GM12891 (cell line): ENCODE measurements at regions not wholly inside any gene's neighbourhood (a gene's known extent, or its start where the extent isn't known, plus 50 kb on each side); places are given as distances from the start of the nearest gene placed in this dataset.

Experiments
- PAX5 ChIP-seq: IDR thresholded peaks from 2 replicates; pipeline ENCODE4 v1.6.1; 2011; ENCODE audit warnings: low read length, moderate library complexity, mild to moderate bottlenecking; ENCODE audit not compliant: insufficient read depth, severe bottlenecking
- POLR2A ChIP-seq: IDR thresholded peaks from 2 replicates; pipeline ENCODE4 v1.6.1; 2011; ENCODE audit warnings: low read depth, low read length, control low read depth
- POLR2AphosphoS5 ChIP-seq: IDR thresholded peaks from 2 replicates; pipeline ENCODE4 v1.6.1; 2011; ENCODE audit warnings: low read depth, low read length, control low read depth
- POU2F2 ChIP-seq: IDR thresholded peaks from 2 replicates; pipeline ENCODE4 v1.6.1; 2011; ENCODE audit warnings: low read depth, mild to moderate bottlenecking, control low read depth, low read length, moderate library complexity
- SPI1 ChIP-seq: IDR thresholded peaks from 2 replicates; pipeline ENCODE4 v1.6.1; 2011; ENCODE audit warnings: low read depth, low read length, control low read depth
- TAF1 ChIP-seq: IDR thresholded peaks from 2 replicates; pipeline ENCODE4 v1.6.1; 2011; ENCODE audit warnings: low read depth, low read length, control low read depth

DNA sequence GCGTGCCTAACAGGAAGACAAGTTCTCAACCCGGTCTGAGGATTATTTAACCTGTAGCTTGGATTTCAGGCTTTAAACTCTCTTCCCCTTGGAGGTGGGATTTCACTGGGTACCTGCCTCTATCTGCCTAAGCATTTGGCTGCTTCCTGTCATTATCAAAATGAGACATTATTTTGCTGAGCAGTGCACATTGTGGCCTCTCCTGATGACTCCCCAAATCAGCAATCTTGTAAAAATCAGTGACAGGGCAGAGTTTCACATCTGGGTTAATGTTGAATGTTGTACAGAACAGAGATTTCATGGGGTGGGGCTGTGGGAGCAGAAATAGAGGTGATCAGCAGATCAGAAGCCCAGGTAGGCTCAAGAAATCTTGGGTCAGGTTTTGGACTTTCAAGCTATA, 605.9 kb downstream of the ELAVL2 start:
- TF ChIP-seq SPI1 = no peak
- TF ChIP-seq POLR2A = no peak
- no peak for TF ChIP-seq POLR2AphosphoS5
- no peak for TF ChIP-seq TAF1
- no peak for TF ChIP-seq PAX5
- no peak for TF ChIP-seq POU2F2
